ENCODE measurements at regions not wholly inside any gene's neighbourhood (a gene's known extent, or its start where the extent isn't known, plus 50 kb on each side); places are given as distances from the start of the nearest gene placed in this dataset.

DNA sequence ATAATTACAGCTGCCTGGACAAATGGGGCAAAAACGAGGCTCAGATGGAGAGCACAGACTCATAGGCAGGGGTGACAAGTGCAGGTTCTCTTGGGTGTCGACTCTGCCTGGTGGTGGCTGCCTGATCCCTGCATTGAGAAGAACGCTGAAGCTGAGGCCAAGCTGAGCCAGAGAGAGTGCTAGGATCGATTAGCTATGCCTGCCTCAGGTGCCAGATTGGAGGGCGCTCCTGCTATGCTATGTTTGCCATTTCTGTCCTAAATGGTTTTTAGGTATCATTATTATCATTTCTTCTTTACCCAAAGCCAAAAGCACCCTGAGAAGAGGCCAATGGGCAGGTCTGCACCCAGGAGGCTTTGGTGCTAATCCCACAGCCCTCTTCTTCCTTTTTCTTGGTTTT, 53.9 kb upstream of the SLC6A11 start:
- no peak for TF ChIP-seq EZH2 (IDR thresholded peaks at IDR 0.05; ENCODE audit: insufficient read depth, poor library complexity, severe bottlenecking)
- TF ChIP-seq EZH2phosphoT487 (IDR thresholded peaks at IDR 0.05; ENCODE audit: insufficient read depth, low read depth), result no peak
